Fibroblast of skin of left biceps (primary cell): ENCODE measurements at regions not wholly inside any gene's neighbourhood (a gene's known extent, or its start where the extent isn't known, plus 50 kb on each side); places are given as distances from the start of the nearest gene placed in this dataset.

Experiments
- DNase-seq, 2 experiments: peaks; one replicate each; pipeline ENCODE4 v3.0.0-alpha.2; 2013; ENCODE audit warnings: low read depth in 2 of 2

- DNase-seq = no peak
These were observed 527.6 kb upstream of the MEX3C start for GRCh38 chr18:51724790-51725721.

GRCh38 chr18:51726614-51727013, 529.1 kb upstream of the MEX3C start:
- DNase-seq = no peak

GRCh38 chr18:51727780-51728179, 530.3 kb upstream of the MEX3C start:
- no peak for DNase-seq

GRCh38 chr18:51731070-51731469, 533.6 kb upstream of the MEX3C start:
- no peak for DNase-seq

GRCh38 chr18:51734576-51734975, 537.1 kb upstream of the MEX3C start:
- DNase-seq = no peak

GRCh38 chr18:51739044-51739666, 541.7 kb upstream of the MEX3C start:
- no peak for DNase-seq

GRCh38 chr18:51751901-51752300, 554.4 kb upstream of the MEX3C start:
- no peak for DNase-seq

GRCh38 chr18:51753365-51754057, 556.0 kb upstream of the MEX3C start:
- DNase-seq = no peak

GRCh38 chr18:51754566-51754965, 557.1 kb upstream of the MEX3C start:
- DNase-seq = no peak

- DNase-seq = no peak
These were observed 559.9 kb upstream of the MEX3C start for GRCh38 chr18:51757255-51757924.

- DNase-seq = no peak
These were observed 564.9 kb upstream of the MEX3C start for GRCh38 chr18:51762373-51762772.

GRCh38 chr18:51765606-51766360, 568.3 kb upstream of the MEX3C start:
- no peak for DNase-seq

GRCh38 chr18:51767293-51767692, 569.8 kb upstream of the MEX3C start:
- DNase-seq = no peak

GRCh38 chr18:51778115-51778514, 561.9 kb upstream of the DCC start:
- no peak for DNase-seq

GRCh38 chr18:51789871-51790270, 550.1 kb upstream of the DCC start:
- DNase-seq = no peak

- no peak for DNase-seq
These were observed 538.5 kb upstream of the DCC start for GRCh38 chr18:51801514-51801913.

GRCh38 chr18:51802569-51803428, 537.2 kb upstream of the DCC start:
- no peak for DNase-seq

- DNase-seq = no peak
These were observed 532.7 kb upstream of the DCC start for GRCh38 chr18:51807336-51807735.

- DNase-seq = no peak
These were observed 528.1 kb upstream of the DCC start for GRCh38 chr18:51811883-51812282.

- no peak for DNase-seq
These were observed 526.3 kb upstream of the DCC start for GRCh38 chr18:51813740-51814139.
